ENCODE measurements at regions not wholly inside any gene's neighbourhood (a gene's known extent, or its start where the extent isn't known, plus 50 kb on each side); places are given as distances from the start of the nearest gene placed in this dataset.

DNA sequence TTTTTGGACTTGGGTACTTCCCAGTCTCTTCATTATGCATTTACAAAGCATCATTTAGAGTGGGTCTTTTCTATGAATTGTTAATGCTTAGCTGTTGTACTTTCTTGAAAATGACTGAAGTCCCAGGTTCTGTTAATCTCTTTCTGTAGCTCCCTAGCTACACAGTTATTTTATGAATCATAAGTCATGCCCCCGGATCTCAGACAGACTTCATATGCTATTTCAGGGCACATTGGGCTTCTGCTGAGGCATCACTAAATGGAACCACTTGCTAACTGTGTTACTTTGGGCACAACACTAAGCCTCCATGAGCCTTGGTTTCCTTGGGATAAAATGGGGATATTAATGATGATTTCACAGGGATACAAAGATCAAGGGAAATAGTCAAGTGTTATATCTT, 55.5 kb upstream of the RBM15 start:
- no peak for TF ChIP-seq POLR2A (IDR thresholded peaks at IDR 0.05; ENCODE audit: control extremely low read depth in 1 of 2, low read depth in 2 of 2, low read length in 2 of 2)
- TF ChIP-seq YY1 (IDR thresholded peaks at IDR 0.05; ENCODE audit: low read depth, low read length), result no peak
- no peak for TF ChIP-seq CTCF (IDR thresholded peaks at IDR 0.05; ENCODE audit: control extremely low read depth in 1 of 3, insufficient read depth in 1 of 3, low read depth in 1 of 3, low read length in 3 of 3)

All from H1 (cell line).